ENCODE measurements at regions not wholly inside any gene's neighbourhood (a gene's known extent, or its start where the extent isn't known, plus 50 kb on each side); places are given as distances from the start of the nearest gene placed in this dataset.

DNA sequence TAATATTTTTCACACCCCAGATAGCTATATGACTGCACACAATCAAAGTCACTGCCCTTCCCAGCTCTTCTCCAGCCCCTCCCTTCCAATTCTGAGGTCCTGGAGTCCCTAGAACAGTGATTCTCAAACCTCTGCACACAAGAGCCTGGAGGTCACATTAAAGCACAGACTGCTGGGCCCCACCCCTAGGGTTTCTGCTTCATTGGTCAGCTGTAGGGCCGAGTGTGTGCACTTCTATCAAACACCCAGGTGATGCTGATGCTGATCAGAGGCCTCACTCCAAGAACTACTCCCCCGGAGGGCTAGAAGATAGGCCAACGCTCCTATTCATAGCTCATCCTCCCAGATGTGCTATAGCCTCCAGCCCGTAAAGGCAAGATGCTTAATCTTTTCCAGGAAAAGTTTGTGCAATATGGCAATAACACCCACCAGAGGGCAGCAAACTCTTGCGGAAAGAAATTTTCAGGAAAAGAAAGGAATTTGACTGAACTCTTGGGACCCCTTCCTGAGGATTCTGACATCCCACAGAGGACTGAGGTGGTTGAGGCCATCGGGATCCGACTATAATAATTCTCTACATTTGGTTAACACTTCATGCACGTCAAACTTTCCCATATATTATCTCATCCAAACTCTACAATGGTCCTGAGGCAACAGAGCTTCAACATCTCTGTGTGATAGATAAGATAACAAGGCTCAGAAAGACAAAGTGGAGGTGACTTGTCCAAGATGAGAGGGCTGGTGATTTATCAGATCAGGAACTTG is 194.2 kb upstream of the PKDCC start:
- Histone ChIP-seq H3K4me1 (ENCODE audit: insufficient read depth, low read length) (no peaks in the 10 kb centered on the region), H3K4me2 (ENCODE audit: low read length) (no peak overlapping the region), H3K79me2 (ENCODE audit: insufficient read depth, low read length) (no peaks in the 10 kb centered on the region), H3K36me3 (ENCODE audit: insufficient read depth, low read length) (no peaks in the 10 kb centered on the region), H3K4me3 (ENCODE audit: insufficient read depth, low read depth, low read length) (no peak overlapping the region), H3K27me3 (ENCODE audit: insufficient read depth, low read length) (peaks cover 13% of the 10 kb centered on the region), H3K9me3 (ENCODE audit: insufficient read depth, low read depth, low read length) (no peaks in the 10 kb centered on the region), H3K9ac (ENCODE audit: low read length) (no peak overlapping the region), H4K20me1 (ENCODE audit: insufficient read depth, low read length) (no peaks in the 10 kb centered on the region), H3K27ac (ENCODE audit: low read depth, low read length) (no peak overlapping the region), H2AFZ (ENCODE audit: low read depth, low read length) (no peak overlapping the region)
- H3K36me3 Mint-ChIP-seq (ENCODE audit: low read depth, unreplicated experiment) = no peaks in the 10 kb centered on the region
- H3K4me1 Mint-ChIP-seq (ENCODE audit: low read depth, unreplicated experiment) = peaks cover 3% of the 10 kb centered on the region
- H3K4me3 Mint-ChIP-seq (ENCODE audit: unreplicated experiment) = no peak overlapping the region
- H3K27me3 Mint-ChIP-seq (ENCODE audit: low read depth, unreplicated experiment) = peaks cover 8% of the 10 kb centered on the region
- no peak overlapping the region for H3K27ac Mint-ChIP-seq (ENCODE audit: unreplicated experiment)
- H3K9me3 Mint-ChIP-seq (ENCODE audit: unreplicated experiment) = no peaks in the 10 kb centered on the region
- TF ChIP-seq, protein P1, sequence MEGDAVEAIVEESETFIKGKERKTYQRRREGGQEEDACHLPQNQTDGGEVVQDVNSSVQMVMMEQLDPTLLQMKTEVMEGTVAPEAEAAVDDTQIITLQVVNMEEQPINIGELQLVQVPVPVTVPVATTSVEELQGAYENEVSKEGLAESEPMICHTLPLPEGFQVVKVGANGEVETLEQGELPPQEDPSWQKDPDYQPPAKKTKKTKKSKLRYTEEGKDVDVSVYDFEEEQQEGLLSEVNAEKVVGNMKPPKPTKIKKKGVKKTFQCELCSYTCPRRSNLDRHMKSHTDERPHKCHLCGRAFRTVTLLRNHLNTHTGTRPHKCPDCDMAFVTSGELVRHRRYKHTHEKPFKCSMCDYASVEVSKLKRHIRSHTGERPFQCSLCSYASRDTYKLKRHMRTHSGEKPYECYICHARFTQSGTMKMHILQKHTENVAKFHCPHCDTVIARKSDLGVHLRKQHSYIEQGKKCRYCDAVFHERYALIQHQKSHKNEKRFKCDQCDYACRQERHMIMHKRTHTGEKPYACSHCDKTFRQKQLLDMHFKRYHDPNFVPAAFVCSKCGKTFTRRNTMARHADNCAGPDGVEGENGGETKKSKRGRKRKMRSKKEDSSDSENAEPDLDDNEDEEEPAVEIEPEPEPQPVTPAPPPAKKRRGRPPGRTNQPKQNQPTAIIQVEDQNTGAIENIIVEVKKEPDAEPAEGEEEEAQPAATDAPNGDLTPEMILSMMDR (IDR thresholded peaks at IDR 0.05; ENCODE audit: insufficient read depth, low read depth, low read length) = peak; percentile 87
- TF ChIP-seq EZH2 (IDR thresholded peaks at IDR 0.05; ENCODE audit: insufficient read depth, low read length) = no peak
- FAIRE-seq (peak; percentile 68), DNase-seq (ENCODE audit: low read depth) (peak; percentile 34)

DNA sequence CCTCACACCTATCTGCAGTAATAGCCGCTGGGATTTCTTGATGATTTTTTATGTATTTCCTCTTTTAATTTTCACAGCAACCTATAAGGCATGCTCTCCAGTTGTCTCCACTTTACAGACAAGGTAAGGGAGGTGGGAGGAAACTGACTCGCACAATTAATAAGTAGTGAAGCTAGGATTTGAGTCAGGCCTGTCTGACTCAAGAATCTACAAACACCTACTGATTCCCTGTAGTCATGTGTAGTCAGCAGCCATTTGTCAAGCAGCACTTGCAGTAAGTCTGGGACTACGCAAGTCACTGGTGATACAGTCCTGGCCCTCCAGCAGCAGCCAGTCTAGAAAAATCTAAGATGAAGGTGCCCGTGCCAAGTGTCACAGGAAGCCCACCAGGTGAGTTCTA is 193.6 kb upstream of the PKDCC start:
- peaks cover 3% of the 10 kb centered on the region for H3K4me1 Mint-ChIP-seq (ENCODE audit: low read depth, unreplicated experiment)
- H3K27me3 Mint-ChIP-seq (ENCODE audit: low read depth, unreplicated experiment) = peaks cover 8% of the 10 kb centered on the region
- TF ChIP-seq, protein P1 (IDR thresholded peaks at IDR 0.05; ENCODE audit: insufficient read depth, low read depth, low read length) = no peak
- TF ChIP-seq EZH2 (IDR thresholded peaks at IDR 0.05; ENCODE audit: insufficient read depth, low read length) = no peak
- Histone ChIP-seq H2AFZ (ENCODE audit: low read depth, low read length) (no peak overlapping the region), H3K27ac (ENCODE audit: low read depth, low read length) (no peak overlapping the region), H3K27me3 (ENCODE audit: insufficient read depth, low read length) (peaks cover 13% of the 10 kb centered on the region), H3K9ac (ENCODE audit: low read length) (no peak overlapping the region), H3K4me1 (ENCODE audit: insufficient read depth, low read length) (no peaks in the 10 kb centered on the region), H3K4me3 (ENCODE audit: insufficient read depth, low read depth, low read length) (no peak overlapping the region), H3K9me3 (ENCODE audit: insufficient read depth, low read depth, low read length) (no peaks in the 10 kb centered on the region), H3K36me3 (ENCODE audit: insufficient read depth, low read length) (no peaks in the 10 kb centered on the region), H3K79me2 (ENCODE audit: insufficient read depth, low read length) (no peaks in the 10 kb centered on the region), H4K20me1 (ENCODE audit: insufficient read depth, low read length) (no peaks in the 10 kb centered on the region), H3K4me2 (ENCODE audit: low read length) (no peak overlapping the region)
- FAIRE-seq (no peak), DNase-seq (ENCODE audit: low read depth) (peak; percentile 17)
- H3K4me3 Mint-ChIP-seq (ENCODE audit: unreplicated experiment) = no peak overlapping the region
- H3K9me3 Mint-ChIP-seq (ENCODE audit: unreplicated experiment) = no peaks in the 10 kb centered on the region
- H3K27ac Mint-ChIP-seq (ENCODE audit: unreplicated experiment) = no peak overlapping the region
- H3K36me3 Mint-ChIP-seq (ENCODE audit: low read depth, unreplicated experiment) = no peaks in the 10 kb centered on the region

DNA sequence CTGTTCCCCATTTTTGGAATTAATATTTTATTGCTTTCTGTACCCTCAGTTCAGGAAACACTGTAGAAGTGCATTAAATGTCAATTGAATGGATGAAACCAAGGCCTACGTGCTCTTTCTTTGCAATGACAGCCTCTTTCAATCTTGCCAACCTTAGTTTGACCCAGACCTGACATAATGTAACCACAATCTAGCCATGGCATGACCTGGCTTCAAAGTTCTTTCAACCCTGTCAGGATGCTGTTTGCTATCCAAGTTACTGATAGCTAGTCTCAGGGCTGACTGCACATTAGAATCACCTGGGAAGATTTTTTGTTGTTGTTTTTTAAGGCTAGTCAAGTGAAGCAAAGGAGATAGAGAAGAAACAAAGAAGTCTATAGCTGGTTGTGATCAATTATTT is 190.9 kb upstream of the PKDCC start:
- Mint-ChIP-seq H3K4me3 (ENCODE audit: unreplicated experiment) (no peak overlapping the region), H3K9me3 (ENCODE audit: unreplicated experiment) (no peaks in the 10 kb centered on the region), H3K27ac (ENCODE audit: unreplicated experiment) (no peak overlapping the region), H3K36me3 (ENCODE audit: low read depth, unreplicated experiment) (no peaks in the 10 kb centered on the region), H3K4me1 (ENCODE audit: low read depth, unreplicated experiment) (peaks cover 3% of the 10 kb centered on the region), H3K27me3 (ENCODE audit: low read depth, unreplicated experiment) (no peaks in the 10 kb centered on the region)
- H2AFZ ChIP-seq (ENCODE audit: low read depth, low read length) = no peak overlapping the region
- H3K9me3 ChIP-seq (ENCODE audit: insufficient read depth, low read depth, low read length) = no peaks in the 10 kb centered on the region
- H4K20me1 ChIP-seq (ENCODE audit: insufficient read depth, low read length) = no peaks in the 10 kb centered on the region
- no peak for DNase-seq (ENCODE audit: low read depth)
- no peak overlapping the region for H3K4me3 ChIP-seq (ENCODE audit: insufficient read depth, low read depth, low read length)
- FAIRE-seq = no peak
- no peaks in the 10 kb centered on the region for H3K79me2 ChIP-seq (ENCODE audit: insufficient read depth, low read length)
- peaks cover 7% of the 10 kb centered on the region for H3K4me1 ChIP-seq (ENCODE audit: insufficient read depth, low read length)
- no peaks in the 10 kb centered on the region for H3K36me3 ChIP-seq (ENCODE audit: insufficient read depth, low read length)
- H3K9ac ChIP-seq (ENCODE audit: low read length) = no peak overlapping the region
- H3K27ac ChIP-seq (ENCODE audit: low read depth, low read length) = no peak overlapping the region
- no peaks in the 10 kb centered on the region for H3K27me3 ChIP-seq (ENCODE audit: insufficient read depth, low read length)
- H3K4me2 ChIP-seq (ENCODE audit: low read length) = no peak overlapping the region
- TF ChIP-seq, protein P1 (IDR thresholded peaks at IDR 0.05; ENCODE audit: insufficient read depth, low read depth, low read length) = no peak
- no peak for TF ChIP-seq EZH2 (IDR thresholded peaks at IDR 0.05; ENCODE audit: insufficient read depth, low read length)

All from astrocyte (in vitro differentiated cells and primary cell).